ENCODE measurements at regions not wholly inside any gene's neighbourhood (a gene's known extent, or its start where the extent isn't known, plus 50 kb on each side); places are given as distances from the start of the nearest gene placed in this dataset.

DNA sequence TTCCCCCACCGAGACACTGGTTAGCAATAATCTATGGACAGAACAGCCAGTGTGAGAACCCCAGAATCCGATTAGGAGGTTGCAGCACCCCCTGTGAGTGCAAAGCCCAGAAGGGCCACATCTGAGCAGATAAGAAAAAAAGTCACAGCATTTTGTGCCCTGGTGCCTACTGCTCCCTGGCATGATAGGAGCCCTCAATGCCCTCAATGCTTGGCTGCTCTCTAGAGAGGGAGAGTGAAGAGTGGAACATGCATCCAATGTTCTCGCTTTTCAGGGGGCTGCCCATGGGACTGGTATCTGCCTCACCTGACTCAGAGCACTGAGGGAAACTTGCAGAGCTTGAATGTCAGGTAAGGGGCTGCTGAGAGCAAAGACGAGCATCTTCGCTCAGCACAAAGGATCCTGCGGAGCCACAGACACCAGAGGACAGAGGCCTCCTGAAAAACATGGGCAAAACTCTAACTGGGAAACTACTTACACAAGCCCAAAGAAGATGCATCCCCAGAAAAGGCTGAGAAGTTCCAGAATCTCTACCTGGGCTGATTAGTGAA, 98.0 kb upstream of the FAM20C start:
- peaks cover 7 to 21% of the 10 kb centered on the region in 2 experiments for H3K79me2 ChIP-seq (ENCODE audit: control insufficient read depth in 1 of 2, insufficient read depth in 2 of 2, low read length in 2 of 2)
- CTCF ChIA-PET (ENCODE audit: partially characterized antibody), result interaction anchor here (0.7 to 1.9 kb wide), 4 partner anchors 30 to 168 kb away, joined by 3 to 6 read pairs (median 3); no protein-coding TSS in a partner anchor
- H3K9me3 ChIP-seq (ENCODE audit: insufficient read depth in 2 of 2, low read depth in 1 of 2, low read length in 1 of 2), result 0 out of 4 replicates have a peak, but pooled peaks cover 0 to 3% of the 10 kb centered on the region in 2 experiments
- H3K14ac ChIP-seq (ENCODE audit: insufficient read length), result no peak overlapping the region
- H3K56ac ChIP-seq (replicated peaks; ENCODE audit: insufficient read length, low read depth, low read length), result peak overlapping the region; percentile 33
- H4K8ac ChIP-seq (ENCODE audit: extremely low read depth, insufficient read depth, low read length), result peak overlapping the region; percentile 77; the same call in 1 of the 2 replicates
- H3K4ac ChIP-seq (replicated peaks; ENCODE audit: insufficient read length, low read depth, low read length), result peak overlapping the region; percentile 62
- 0 out of 2 replicates have a peak overlapping the region, but pooled peaks have one; percentile 9 for H3K27ac ChIP-seq (ENCODE audit: low read depth, low read length)
- H4K5ac ChIP-seq (ENCODE audit: insufficient read length, low read depth, low read length), result peak overlapping the region; percentile 12
- H2BK5ac ChIP-seq (ENCODE audit: low read depth, low read length), result peak overlapping the region; percentile 89; the same call in 1 of the 2 replicates
- TF ChIP-seq RFX5 (IDR thresholded peaks at IDR 0.05; ENCODE audit: borderline replicate concordance, low read depth, low read length), result no peak
- no peak for TF ChIP-seq BRCA1 (IDR thresholded peaks at IDR 0.05; ENCODE audit: low read depth, low read length)
- TF ChIP-seq EP300 (IDR thresholded peaks at IDR 0.05; ENCODE audit: borderline replicate concordance in 1 of 2, low read depth in 2 of 2, low read length in 2 of 2), result no peak
- no peak for TF ChIP-seq CEBPB (IDR thresholded peaks at IDR 0.05; ENCODE audit: low read depth, low read length)
- no peak for TF ChIP-seq TAF1 (IDR thresholded peaks at IDR 0.05; ENCODE audit: low read depth, low read length)
- TF ChIP-seq KDM4A (IDR thresholded peaks at IDR 0.05; ENCODE audit: low read depth, low read length, severe bottlenecking), result no peak
- TF ChIP-seq MAX (IDR thresholded peaks at IDR 0.05), result no peak
- TF ChIP-seq CTCF (IDR thresholded peaks at IDR 0.05; ENCODE audit: control extremely low read depth in 1 of 3, insufficient read depth in 1 of 3, low read depth in 1 of 3, low read length in 3 of 3), result no peak
- no peak for TF ChIP-seq SP4 (IDR thresholded peaks at IDR 0.05; ENCODE audit: low read length)
- peaks cover 0 to 5% (median 2%) of the 10 kb centered on the region in 4 experiments; a peak in 1 of 8 replicates for H3K36me3 ChIP-seq (ENCODE audit: control insufficient read depth in 2 of 4, insufficient read depth in 4 of 4, low read length in 3 of 4)
- no peak overlapping the region for H3K9ac ChIP-seq (replicated peaks in 1 of 4; ENCODE audit: extremely low read depth in 1 of 4, low read depth in 3 of 4, low read length in 3 of 4)
- WGBS, 2 experiments (ENCODE audit: extremely low coverage in 1 of 2, insufficient coverage in 1 of 2, insufficient read length in 1 of 2, insufficient replicate concordance in 2 of 2, low coverage in 1 of 2, low lambda C conversion rate in 2 of 2, missing lambda C conversion rate in 1 of 2), result 75% methylated on average over 6 of the region's 6 CpGs; no CpG with 5 or more reads in 1 of the 2 experiments
- peak overlapping the region; percentile 88; the same call in 1 of the 2 replicates for H2BK12ac ChIP-seq (ENCODE audit: low read depth, low read length)
- peak overlapping the region in 1 of 4 experiments; percentile 49; a peak in 3 of 8 replicates for H3K4me3 ChIP-seq (ENCODE audit: extremely low read depth in 1 of 4, insufficient read depth in 2 of 4, low read depth in 3 of 4, low read length in 4 of 4)
- FAIRE-seq, result no peak
- peak overlapping the region; percentile 46 to 64 for H3K4me2 ChIP-seq (ENCODE audit: insufficient read depth in 1 of 2, low read depth in 2 of 2, low read length in 2 of 2)
- no peaks in the 10 kb centered on the region for H3K27me3 ChIP-seq (replicated peaks in 1 of 4; ENCODE audit: control insufficient read depth in 3 of 4, extremely low read depth in 1 of 4, insufficient read depth in 3 of 4, low read length in 3 of 4)
- peaks cover 11% of the 10 kb centered on the region; the same call in 1 of the 2 replicates for H3K79me1 ChIP-seq (ENCODE audit: low read depth, low read length)
- POLR2A ChIA-PET (ENCODE audit: partially characterized antibody), result interaction anchor here (2.3 kb wide), 1 partner anchor 26 kb away, joined by 5 read pairs; no protein-coding TSS in a partner anchor
- H2AK5ac ChIP-seq (ENCODE audit: low read depth, low read length), result 0 out of 2 replicates have a peak overlapping the region, but pooled peaks have one; percentile 70
- no peak overlapping the region for H3K23ac ChIP-seq (ENCODE audit: insufficient read length)
- H4K20me1 ChIP-seq (replicated peaks in 1 of 2; ENCODE audit: control insufficient read depth in 1 of 2, insufficient read depth in 2 of 2, low read length in 2 of 2), result peaks cover 0 to 5% of the 10 kb centered on the region in 2 experiments
- no peak for DNase-seq (ENCODE audit: low read depth in 1 of 2, low spot score in 2 of 2)
- 0 out of 2 replicates have a peak overlapping the region, but pooled peaks have one; percentile 19 for H2BK15ac ChIP-seq (ENCODE audit: low read length)
- H2AFZ ChIP-seq (ENCODE audit: low read length), result no peak overlapping the region
- peak overlapping the region; percentile 92 for H4K91ac ChIP-seq (replicated peaks; ENCODE audit: insufficient read length, low read length)
- peak overlapping the region; percentile 98 for H2BK120ac ChIP-seq (replicated peaks; ENCODE audit: low read depth, low read length)
- 0 out of 2 replicates have a peak, but pooled peaks cover 3% of the 10 kb centered on the region for H3K23me2 ChIP-seq (ENCODE audit: low read depth, low read length)
- H2BK20ac ChIP-seq (ENCODE audit: low read length), result peak overlapping the region; percentile 99; the same call in 1 of the 2 replicates
- H3K4me1 ChIP-seq (replicated peaks in 1 of 4; ENCODE audit: control insufficient read depth in 3 of 4, insufficient read depth in 4 of 4, low read length in 3 of 4), result peaks cover 18 to 35% (median 27%) of the 10 kb centered on the region in 4 experiments
- peak overlapping the region; percentile 74; the same call in 1 of the 2 replicates for H3K18ac ChIP-seq (ENCODE audit: extremely low read depth, low read length)

Measured in H1 (cell line).